GM21447 (cell line): ENCODE measurements at regions not wholly inside any gene's neighbourhood (a gene's known extent, or its start where the extent isn't known, plus 50 kb on each side); places are given as distances from the start of the nearest gene placed in this dataset.

Experiments used
- ATAC-seq: cut with Tn5 transposase; IDR thresholded peaks from one replicate; pipeline ENCODE4 v1.9.1; 2021; ENCODE audit not compliant: unreplicated experiment

- no peak for ATAC-seq
These were observed 293.0 kb upstream of the PLXNA2 start for GRCh38 chr1:208537198-208537597.

DNA sequence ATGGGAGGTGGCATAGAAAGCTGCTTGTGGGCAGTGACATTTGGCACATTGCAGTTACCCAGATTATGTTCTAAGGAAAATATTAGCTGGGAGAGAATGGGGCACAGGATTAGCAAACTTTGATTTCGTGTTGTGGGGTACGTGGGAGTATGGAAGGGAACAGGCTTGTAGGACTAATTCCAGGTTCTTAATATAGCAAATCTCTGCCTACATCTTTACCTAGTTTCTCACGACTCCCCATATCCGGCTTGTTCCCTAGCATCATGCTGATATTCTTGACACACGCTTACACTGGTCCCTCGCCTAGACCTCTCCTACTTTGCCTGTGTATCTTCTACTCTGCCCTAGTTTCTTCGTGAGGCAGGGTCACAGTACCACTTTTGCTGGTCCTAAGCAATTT lies 293.9 kb upstream of the PLXNA2 start:
- no peak for ATAC-seq

GRCh38 chr1:208538587-208538986 lies 294.4 kb upstream of the PLXNA2 start:
- no peak for ATAC-seq

GRCh38 chr1:208540724-208541123 lies 296.5 kb upstream of the PLXNA2 start:
- ATAC-seq: no peak

GRCh38 chr1:208541225-208541855 lies 297.2 kb upstream of the PLXNA2 start:
- ATAC-seq: no peak

GRCh38 chr1:208542309-208542708 lies 298.1 kb upstream of the PLXNA2 start:
- no peak for ATAC-seq

DNA sequence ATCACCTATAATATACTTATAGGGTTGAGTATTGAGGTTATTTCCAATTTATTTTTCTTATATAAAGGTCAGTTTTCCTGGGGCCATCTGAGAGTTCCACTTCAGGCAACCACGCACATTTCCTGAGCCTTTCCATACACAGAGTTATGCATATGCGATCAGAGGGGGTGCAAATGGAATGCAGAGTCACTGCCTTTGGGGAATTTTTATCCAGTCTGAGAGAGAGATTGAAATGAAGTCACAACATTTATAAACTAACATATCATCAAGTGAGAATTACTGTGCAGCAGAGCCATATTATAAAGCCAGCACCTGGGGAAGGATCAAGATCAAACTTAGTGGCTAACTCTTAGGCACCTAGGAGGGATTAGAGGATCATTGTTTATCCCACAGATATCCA lies 299.9 kb upstream of the PLXNA2 start:
- ATAC-seq: no peak

GRCh38 chr1:208544794-208545193 lies 300.6 kb upstream of the PLXNA2 start:
- peak; percentile 63 for ATAC-seq

GRCh38 chr1:208551024-208551423 lies 306.8 kb upstream of the PLXNA2 start:
- no peak for ATAC-seq

GRCh38 chr1:208551633-208552320 lies 307.6 kb upstream of the PLXNA2 start:
- no peak for ATAC-seq

DNA sequence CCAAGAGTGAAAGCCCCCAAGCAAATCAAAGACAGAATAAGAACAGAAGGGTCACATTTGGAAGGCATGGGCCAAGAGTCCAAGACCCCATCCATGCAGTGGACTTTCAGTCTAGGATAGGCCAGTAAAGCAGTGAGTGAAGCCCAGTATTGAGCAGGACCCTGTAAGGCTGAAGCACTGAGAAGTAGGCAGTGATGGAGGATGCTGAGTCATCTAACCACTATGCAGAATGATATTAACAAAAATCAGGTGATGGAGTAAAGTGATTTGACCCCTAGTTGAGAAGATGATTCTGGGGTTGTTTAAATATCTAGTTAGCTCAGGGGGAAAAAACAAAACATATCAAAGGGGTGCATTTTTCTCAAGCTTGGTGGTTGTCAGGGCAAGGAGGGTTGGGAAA lies 308.7 kb upstream of the PLXNA2 start:
- no peak for ATAC-seq

GRCh38 chr1:208556461-208556860 lies 312.3 kb upstream of the PLXNA2 start:
- ATAC-seq: no peak

GRCh38 chr1:208557046-208557722 lies 313.0 kb upstream of the PLXNA2 start:
- no peak for ATAC-seq

- no peak for ATAC-seq
These were observed 313.5 kb upstream of the PLXNA2 start for GRCh38 chr1:208557723-208558094.

DNA sequence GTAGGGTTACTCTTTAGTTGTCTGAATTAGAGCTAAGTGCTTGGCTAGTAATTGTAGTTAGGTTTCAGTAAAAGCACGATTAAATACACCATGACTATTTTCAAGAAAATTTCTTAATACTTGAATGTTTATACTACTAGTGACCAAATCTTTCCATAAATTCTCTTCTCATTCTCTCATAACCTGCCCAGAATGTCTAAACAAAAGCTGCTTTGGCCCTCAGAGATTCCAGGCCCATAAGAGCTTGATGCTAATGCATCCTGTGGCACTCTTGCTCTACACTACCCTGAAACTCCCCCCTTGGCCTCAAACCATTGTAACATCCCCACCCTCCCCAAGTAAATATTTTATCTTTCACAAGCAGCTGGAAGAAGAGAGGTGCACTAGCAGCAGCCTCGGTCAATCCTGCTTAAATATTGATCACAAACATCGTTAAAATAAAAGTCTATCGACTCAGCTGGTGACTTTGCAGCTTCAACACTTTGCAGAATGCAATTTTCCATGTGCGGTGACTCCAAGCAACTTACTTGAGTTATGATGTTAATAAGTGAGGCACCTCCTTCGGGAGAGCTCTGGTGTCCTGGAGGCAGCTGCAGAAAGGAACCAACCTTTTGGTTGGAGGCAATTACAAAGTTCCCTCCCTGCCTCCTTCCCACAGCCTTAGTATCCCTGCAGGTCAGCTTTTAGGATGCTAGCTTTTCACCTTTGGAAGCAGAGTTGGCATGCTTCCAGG lies 315.6 kb upstream of the PLXNA2 start:
- no peak for ATAC-seq

GRCh38 chr1:208562151-208562960 lies 318.2 kb upstream of the PLXNA2 start:
- no peak for ATAC-seq

DNA sequence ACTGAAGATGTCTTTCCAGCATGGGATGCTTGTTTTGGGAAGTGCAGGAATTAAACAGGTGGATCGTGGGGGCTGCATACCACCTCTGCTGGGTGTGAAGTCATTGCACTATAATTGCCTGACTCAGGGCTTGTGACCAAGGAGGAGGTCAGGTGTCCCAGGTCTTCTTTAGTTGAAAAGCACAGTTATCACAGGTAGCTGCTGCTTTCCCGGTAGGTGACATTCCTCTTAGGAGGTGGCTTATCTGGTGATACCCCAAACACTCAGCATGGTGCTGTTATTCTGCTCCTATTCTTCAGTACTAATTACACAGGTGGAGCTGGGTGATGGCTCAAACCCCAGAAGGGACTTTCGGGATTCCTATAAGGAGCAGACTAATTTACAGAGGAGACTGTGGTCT lies 320.3 kb upstream of the PLXNA2 start:
- ATAC-seq: no peak

- no peak for ATAC-seq
These were observed 321.7 kb upstream of the PLXNA2 start for GRCh38 chr1:208565756-208566440.

- ATAC-seq: no peak
These were observed 325.0 kb upstream of the PLXNA2 start for GRCh38 chr1:208569181-208569580.

DNA sequence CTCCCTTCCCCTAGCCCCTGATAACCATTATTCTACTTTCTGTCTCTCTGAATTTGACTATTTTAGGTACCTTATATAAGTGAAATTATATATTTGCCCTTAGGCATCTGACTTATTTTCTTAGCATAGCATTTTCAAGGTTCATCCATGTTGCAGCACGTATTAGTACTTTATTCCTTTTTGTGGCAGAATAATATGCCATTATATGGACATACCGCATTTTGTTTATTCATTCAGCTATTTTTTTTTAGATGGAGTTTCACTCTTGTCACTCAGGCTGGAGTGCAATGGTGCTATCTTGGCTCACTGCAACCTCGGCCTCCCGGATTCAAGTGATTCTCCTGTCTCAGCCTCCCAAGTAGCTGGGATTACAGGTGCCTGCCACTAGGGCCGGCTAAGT lies 326.2 kb upstream of the PLXNA2 start:
- ATAC-seq: no peak
